ENCODE measurements at regions not wholly inside any gene's neighbourhood (a gene's known extent, or its start where the extent isn't known, plus 50 kb on each side); places are given as distances from the start of the nearest gene placed in this dataset.

DNA sequence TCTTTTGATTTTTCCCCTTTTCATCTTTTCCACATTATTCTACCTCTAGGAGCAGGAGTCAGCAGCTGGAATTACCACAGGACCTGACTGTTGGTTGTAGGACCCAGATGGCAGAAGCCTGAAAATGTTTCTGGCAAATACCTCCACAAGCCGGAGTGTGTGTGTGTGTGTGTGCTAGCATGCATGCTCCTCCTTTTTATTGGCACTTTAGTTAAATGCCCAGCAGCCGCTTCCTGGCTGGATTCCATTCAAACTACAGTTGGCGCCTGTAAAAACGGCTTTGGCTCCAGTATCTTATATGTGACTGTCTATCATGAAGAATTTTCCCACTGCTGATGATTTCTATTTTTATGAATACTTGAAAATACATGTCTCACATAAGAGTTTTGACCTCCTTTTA lies 319.7 kb upstream of the SP4 start:
- no peak overlapping the region for H3K4me3 ChIP-seq (ENCODE audit: low read depth, low read length)
- TF ChIP-seq CTCF (IDR thresholded peaks at IDR 0.05; ENCODE audit: low read depth, low read length) = no peak
- in situ Hi-C loops (cut with HindIII; ENCODE audit: low sequenced_read_pairs) = no loop called here
- no peak for DNase-seq (ENCODE audit: low read depth, low spot score)

DNA sequence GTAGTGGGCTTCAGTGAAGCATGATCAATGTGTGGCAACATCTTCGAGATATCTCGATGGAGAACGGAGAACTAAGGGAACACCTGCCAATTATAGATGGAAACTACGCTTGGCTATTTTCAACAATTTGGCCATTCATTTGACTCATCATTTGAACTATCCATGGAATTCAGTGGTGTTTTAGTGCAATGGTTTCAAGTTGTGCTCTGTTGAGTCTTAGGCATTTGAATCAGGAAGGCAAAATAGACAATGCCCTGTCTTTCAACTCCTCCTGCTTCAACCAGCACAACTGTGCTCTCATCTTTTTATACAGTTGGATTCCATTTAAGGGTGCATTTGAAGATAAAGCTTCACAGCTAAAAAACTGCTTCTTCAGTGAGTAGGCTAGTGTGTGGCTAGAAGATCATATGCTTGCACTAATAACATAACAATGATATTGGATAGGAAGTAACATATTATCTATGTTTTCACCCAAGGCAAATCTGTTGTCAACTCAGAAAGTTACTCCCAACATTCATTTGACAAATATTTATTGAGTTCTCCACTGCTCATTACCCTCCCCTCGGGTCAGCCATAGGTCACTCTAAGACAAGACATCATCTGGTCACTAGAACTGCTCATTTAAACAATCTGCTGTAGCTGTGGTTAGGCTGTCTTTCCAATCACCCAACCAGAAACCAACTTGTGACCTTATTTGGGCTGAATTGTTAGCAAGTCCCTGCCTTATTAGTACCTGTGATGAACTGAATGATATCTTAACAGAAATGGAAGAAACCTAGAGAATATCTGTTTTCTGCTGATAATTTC lies 314.1 kb upstream of the SP4 start:
- in situ Hi-C loops (cut with HindIII; ENCODE audit: low sequenced_read_pairs) = no loop called here
- no peak overlapping the region for H3K4me3 ChIP-seq (ENCODE audit: low read depth, low read length)
- TF ChIP-seq CTCF (IDR thresholded peaks at IDR 0.05; ENCODE audit: low read depth, low read length) = no peak
- no peak for DNase-seq (ENCODE audit: low read depth, low spot score)

- in situ Hi-C loops (cut with HindIII; ENCODE audit: low sequenced_read_pairs) = no loop called here
- no peak overlapping the region for H3K4me3 ChIP-seq (ENCODE audit: low read depth, low read length)
- TF ChIP-seq CTCF (IDR thresholded peaks at IDR 0.05; ENCODE audit: low read depth, low read length) = no peak
- DNase-seq (ENCODE audit: low read depth, low spot score) = no peak
Measured at GRCh38 chr7:21123586-21123985, 304.3 kb upstream of the SP4 start.

DNA sequence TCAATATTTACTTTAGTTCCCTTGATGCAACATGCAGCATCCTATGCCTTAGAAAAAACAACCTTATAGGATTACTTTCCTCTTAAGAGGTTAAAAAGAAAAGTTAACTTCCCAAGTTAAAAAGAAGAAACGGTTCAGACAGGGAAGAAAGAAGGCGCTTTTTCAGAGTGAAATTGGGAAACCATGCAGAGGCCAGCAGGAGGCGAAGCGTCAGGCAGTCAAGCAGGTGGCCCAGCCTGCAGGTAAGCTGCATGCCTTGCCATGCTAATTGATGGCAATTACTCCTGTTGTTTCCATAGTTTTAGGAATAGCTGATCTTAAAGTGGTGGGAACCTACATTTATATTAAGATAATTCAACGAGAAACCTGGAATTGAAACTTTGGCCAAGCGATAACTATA lies 302.6 kb upstream of the SP4 start:
- no peak for DNase-seq (ENCODE audit: low read depth, low spot score)
- in situ Hi-C loops (cut with HindIII; ENCODE audit: low sequenced_read_pairs) = no loop called here
- no peak for TF ChIP-seq CTCF (IDR thresholded peaks at IDR 0.05; ENCODE audit: low read depth, low read length)
- H3K4me3 ChIP-seq (ENCODE audit: low read depth, low read length) = no peak overlapping the region

DNA sequence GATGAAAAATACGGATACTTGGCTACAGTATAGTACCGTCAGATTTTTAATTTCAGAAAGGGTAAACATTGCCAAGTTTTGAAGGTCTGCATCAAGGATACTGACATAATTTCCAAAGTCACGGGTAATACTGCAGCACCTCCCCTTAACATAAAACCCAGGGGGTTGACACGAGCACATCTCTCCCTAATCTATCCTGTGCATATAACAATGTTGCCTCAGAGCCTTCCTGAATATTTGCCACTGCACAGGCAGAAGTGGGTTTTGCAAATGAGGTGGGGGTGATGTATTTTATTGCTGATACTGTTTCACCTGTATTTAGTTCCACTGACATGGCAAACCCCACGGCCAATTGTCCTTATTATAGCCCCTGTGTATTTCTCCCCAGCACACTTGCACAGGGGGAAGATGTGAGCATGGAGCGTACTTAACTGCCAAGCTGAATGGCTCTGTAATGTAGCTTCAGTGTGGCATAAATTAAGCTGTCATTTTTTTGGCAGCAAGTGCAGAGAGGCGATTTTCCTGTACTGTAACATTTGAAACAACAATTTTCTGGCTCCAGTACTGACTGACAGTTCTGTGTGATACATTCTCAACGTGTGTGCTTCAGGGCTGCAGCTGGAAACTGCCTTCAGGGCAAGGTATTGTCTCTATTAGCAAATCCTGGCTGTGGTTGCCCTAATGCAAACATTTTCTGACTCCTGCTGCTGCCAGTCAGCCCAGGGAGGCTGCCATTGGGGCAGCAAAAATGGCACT lies 299.6 kb upstream of the SP4 start:
- TF ChIP-seq CTCF (IDR thresholded peaks at IDR 0.05; ENCODE audit: low read depth, low read length) = no peak
- H3K4me3 ChIP-seq (ENCODE audit: low read depth, low read length) = no peak overlapping the region
- in situ Hi-C loops (cut with HindIII; ENCODE audit: low sequenced_read_pairs) = no loop called here
- DNase-seq (ENCODE audit: low read depth, low spot score) = no peak

DNA sequence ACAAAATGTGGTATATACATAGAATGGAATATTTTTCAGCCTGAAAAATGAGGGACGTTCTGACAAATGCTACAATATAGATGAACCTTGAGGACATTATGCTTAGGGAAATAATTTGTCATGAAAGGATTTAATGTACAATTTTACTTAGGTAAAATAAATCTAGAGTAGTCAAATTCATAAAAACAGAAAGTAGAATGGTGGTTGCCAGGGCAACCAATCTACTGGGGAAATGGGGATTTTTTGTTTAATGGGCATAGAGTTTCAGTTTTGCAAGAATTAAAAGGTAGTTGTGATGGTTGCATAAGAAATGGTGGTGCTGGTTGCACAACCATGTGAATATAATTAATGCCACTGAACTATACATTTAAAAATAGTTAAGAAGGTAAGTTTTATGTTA lies 296.0 kb upstream of the SP4 start:
- no peak overlapping the region for H3K4me3 ChIP-seq (ENCODE audit: low read depth, low read length)
- in situ Hi-C loops (cut with HindIII; ENCODE audit: low sequenced_read_pairs) = no loop called here
- TF ChIP-seq CTCF (IDR thresholded peaks at IDR 0.05; ENCODE audit: low read depth, low read length) = no peak
- DNase-seq (ENCODE audit: low read depth, low spot score) = no peak

Measured in astrocyte of the spinal cord (primary cell).